NAMALWA (cell line): ENCODE measurements at regions not wholly inside any gene's neighbourhood (a gene's known extent, or its start where the extent isn't known, plus 50 kb on each side); places are given as distances from the start of the nearest gene placed in this dataset.

ENCODE experiments used
- DNase-seq: peaks from one replicate; pipeline ENCODE4 v3.0.0-alpha.2; 2015; ENCODE audit warnings: low spot score

- DNase-seq, result no peak
Measured at GRCh38 chr13:48891586-48891985, 84.1 kb upstream of the FNDC3A start.

GRCh38 chr13:48892053-48892687, 83.5 kb upstream of the FNDC3A start:
- no peak for DNase-seq

- DNase-seq, result no peak
Measured at GRCh38 chr13:48892688-48893075, 83.0 kb upstream of the FNDC3A start.

GRCh38 chr13:48896312-48896711, 79.4 kb upstream of the FNDC3A start:
- DNase-seq, result no peak

GRCh38 chr13:48901781-48902180, 73.9 kb upstream of the FNDC3A start:
- DNase-seq, result no peak

- no peak for DNase-seq
Measured at GRCh38 chr13:48902368-48902767, 73.3 kb upstream of the FNDC3A start.

GRCh38 chr13:48904668-48905290, 70.9 kb upstream of the FNDC3A start:
- DNase-seq, result no peak

- no peak for DNase-seq
Measured at GRCh38 chr13:48906200-48906599, 69.5 kb upstream of the FNDC3A start.

GRCh38 chr13:48908381-48909055, 67.2 kb upstream of the FNDC3A start:
- DNase-seq, result no peak

GRCh38 chr13:48909056-48909389, 66.7 kb upstream of the FNDC3A start:
- DNase-seq, result no peak

- DNase-seq, result no peak
Measured at GRCh38 chr13:48910686-48911085, 65.0 kb upstream of the FNDC3A start.

- no peak for DNase-seq
Measured at GRCh38 chr13:48919751-48920150, 56.0 kb upstream of the FNDC3A start.

GRCh38 chr13:48920730-48921129, 55.0 kb upstream of the FNDC3A start:
- no peak for DNase-seq

GRCh38 chr13:48923376-48923775, 52.3 kb upstream of the FNDC3A start:
- DNase-seq, result peak; percentile 18

- DNase-seq, result no peak
Measured at GRCh38 chr13:48925001-48925400, 50.7 kb upstream of the FNDC3A start.
